ENCODE measurements at regions not wholly inside any gene's neighbourhood (a gene's known extent, or its start where the extent isn't known, plus 50 kb on each side); places are given as distances from the start of the nearest gene placed in this dataset.

DNA sequence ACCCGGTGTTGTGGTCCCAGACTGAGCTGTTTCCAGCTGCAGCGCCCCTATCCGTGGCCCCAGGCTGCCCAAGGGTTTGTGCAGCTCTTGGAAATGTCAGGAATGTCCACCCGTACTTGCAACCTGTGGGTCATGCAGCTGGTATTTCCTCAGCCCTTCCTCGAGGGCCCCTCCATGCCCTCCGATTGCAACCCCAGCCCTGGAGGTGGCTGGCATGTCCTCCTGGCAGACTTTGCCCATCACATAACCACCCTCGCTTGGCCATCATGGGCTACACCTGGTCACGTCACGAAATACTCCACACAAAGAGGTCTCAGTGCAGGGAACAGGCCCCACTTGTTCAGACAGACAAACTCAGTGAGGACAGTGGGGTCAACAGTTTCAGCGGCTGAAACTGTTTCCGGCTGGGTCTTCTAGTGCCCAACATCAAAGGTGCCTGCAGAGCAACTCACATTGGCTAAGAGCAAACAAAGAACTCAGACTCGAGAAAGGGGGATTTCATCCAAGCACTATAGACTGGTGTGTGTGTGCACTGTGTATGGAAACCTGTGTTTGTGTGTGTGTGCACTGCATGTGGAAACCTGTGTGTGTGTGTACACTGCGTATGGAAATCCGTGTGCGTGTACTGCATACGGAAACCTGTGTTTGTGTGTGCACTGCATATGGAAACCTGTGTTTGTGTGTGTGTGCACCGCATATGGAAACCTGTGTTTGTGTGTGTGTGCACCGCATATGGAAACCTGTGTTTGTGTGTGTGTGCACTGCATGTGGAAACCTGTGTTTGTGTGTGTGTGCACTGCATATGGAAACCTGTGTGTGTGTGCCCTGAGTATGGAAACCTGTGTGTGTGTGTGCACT, 72.8 kb upstream of the CCND1 start (continued):
- no peak for TF ChIP-seq ELK3 (CRISPR knock-in tag; IDR thresholded peaks at IDR 0.05)

DNA sequence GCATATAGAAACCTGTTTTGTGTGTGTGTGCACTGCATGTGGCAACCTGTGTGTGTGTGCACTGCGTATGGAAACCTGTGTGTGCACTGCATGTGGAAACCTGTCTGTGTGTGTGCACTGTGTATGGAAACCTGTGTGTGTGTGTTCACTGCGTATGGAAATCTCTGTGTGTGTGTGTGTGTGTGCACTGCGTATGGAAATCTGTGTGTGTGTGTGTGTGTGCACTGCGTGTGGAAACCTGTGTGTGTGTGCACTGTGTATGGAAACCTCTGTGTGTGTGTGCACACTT, 72.2 kb upstream of the CCND1 start:
- intact Hi-C loops (cut with micrococcal nuclease), result no loop called here
- no peaks in the 10 kb centered on the region for H3K4me1 ChIP-seq (replicated peaks in 1 of 2; ENCODE audit: control insufficient read depth in 2 of 2, insufficient read depth in 2 of 2, low read length in 2 of 2)
- FAIRE-seq, result no peak
- no peaks in the 10 kb centered on the region; the same call in 1 of the 2 replicates for H3K9me3 ChIP-seq (replicated peaks; ENCODE audit: control insufficient read depth, insufficient read depth, low read depth, low read length)
- in situ Hi-C loops (cut with MboI), result no loop called here
- no peak overlapping the region for H3K27ac ChIP-seq (ENCODE audit: extremely low read depth, low read depth, low read length)
- H3K4me2 ChIP-seq (ENCODE audit: insufficient read depth, low read length), result no peak overlapping the region
- peaks cover 17 to 52% of the 10 kb centered on the region in 2 experiments; a peak in 4 of 5 replicates for H3K27me3 ChIP-seq (ENCODE audit: control insufficient read depth in 2 of 2, insufficient read depth in 2 of 2, low read length in 2 of 2)
- no peak for ATAC-seq
- ChIA-PET POLR2A (no interaction called here), CTCF (ENCODE audit: low intra/inter-chr PET ratio) (no interaction called here)
- no peaks in the 10 kb centered on the region for H3K79me2 ChIP-seq (ENCODE audit: control insufficient read depth, insufficient read depth, low read length)
- 4% methylated on average over 4 of the region's 4 CpGs for WGBS (ENCODE audit: insufficient coverage, low coverage, missing lambda C conversion rate)
- H3K36me3 ChIP-seq (ENCODE audit: control insufficient read depth, insufficient read depth, low read length), result no peaks in the 10 kb centered on the region
- TF ChIP-seq ASH1L (IDR thresholded peaks at IDR 0.05; ENCODE audit: borderline replicate concordance, low read depth, partially characterized antibody) (no peak), SIN3A (IDR thresholded peaks at IDR 0.05; ENCODE audit: borderline replicate concordance in 2 of 2, control insufficient read depth in 1 of 2, low read depth in 2 of 2, low read length in 2 of 2) (no peak), COPS2 (conservative IDR thresholded peaks at IDR 0.05) (no peak), ZNF444 (CRISPR knock-in tag; IDR thresholded peaks at IDR 0.05) (no peak), HNRNPLL (IDR thresholded peaks at IDR 0.05; ENCODE audit: low read depth, low read length, poor library complexity, severe bottlenecking) (no peak), DACH1 (IDR thresholded peaks at IDR 0.05; ENCODE audit: partially characterized antibody) (no peak), NFXL1 (CRISPR knock-in tag; IDR thresholded peaks at IDR 0.05) (no peak)
- no peaks in the 10 kb centered on the region for H4K20me1 ChIP-seq (replicated peaks; ENCODE audit: control insufficient read depth, insufficient read depth, low read length)
- no peak overlapping the region for H3K4me3 ChIP-seq
- no peak overlapping the region for H2AFZ ChIP-seq (ENCODE audit: low read depth, low read length)
- H3K9me1 ChIP-seq (ENCODE audit: control insufficient read depth, insufficient read depth, low read length), result no peaks in the 10 kb centered on the region
- DNase-seq (ENCODE audit: extremely low read depth in 1 of 4, low spot score in 3 of 4), result no peak
- no peak overlapping the region for H3K9ac ChIP-seq (ENCODE audit: insufficient read depth in 1 of 2, low read depth in 2 of 2, low read length in 2 of 2)
- no TSS peak for BruUV-seq (replicated peaks)
